ENCODE measurements at regions not wholly inside any gene's neighbourhood (a gene's known extent, or its start where the extent isn't known, plus 50 kb on each side); places are given as distances from the start of the nearest gene placed in this dataset.
"Not testable (repeated sequence)": the region's sequence is repeated elsewhere in the genome, so short reads cannot be mapped to it uniquely, and the experiment has no call there.

- no peak for DNase-seq
Observed at GRCh38 chr10:130492266-130492934, 356.2 kb downstream of the GLRX3 start.

- no peak for DNase-seq
Observed at GRCh38 chr10:130493021-130493420, 356.8 kb downstream of the GLRX3 start.

- DNase-seq: no peak
Observed at GRCh38 chr10:130493446-130494145, 357.4 kb downstream of the GLRX3 start.

- DNase-seq: no peak
Observed at GRCh38 chr10:130495116-130495862, 359.1 kb downstream of the GLRX3 start.

GRCh38 chr10:130495891-130496636 lies 359.9 kb downstream of the GLRX3 start:
- DNase-seq: peak; percentile 8

- DNase-seq: no peak
Observed at GRCh38 chr10:130497056-130498010, 361.1 kb downstream of the GLRX3 start.

GRCh38 chr10:130498042-130498441 lies 361.9 kb downstream of the GLRX3 start:
- DNase-seq: no peak

- no peak for DNase-seq
Observed at GRCh38 chr10:130498934-130499333, 362.7 kb downstream of the GLRX3 start.

GRCh38 chr10:130499541-130499940 lies 363.4 kb downstream of the GLRX3 start:
- no peak for DNase-seq

- no peak for DNase-seq
Observed at GRCh38 chr10:130500261-130501000, 364.2 kb downstream of the GLRX3 start.

GRCh38 chr10:130507461-130507860 lies 371.3 kb downstream of the GLRX3 start:
- no peak for DNase-seq

- no peak for DNase-seq
Observed at GRCh38 chr10:130509881-130510689, 373.9 kb downstream of the GLRX3 start.

- no peak for DNase-seq
Observed at GRCh38 chr10:130510755-130511154, 374.6 kb downstream of the GLRX3 start.

- DNase-seq: no peak
Observed at GRCh38 chr10:130511766-130512165, 375.6 kb downstream of the GLRX3 start.

GRCh38 chr10:130512936-130513335 lies 376.7 kb downstream of the GLRX3 start:
- no peak for DNase-seq

- DNase-seq: no peak
Observed at GRCh38 chr10:130513686-130514476, 377.7 kb downstream of the GLRX3 start.

- no peak for DNase-seq
Observed at GRCh38 chr10:130515670-130516069, 379.5 kb downstream of the GLRX3 start.

GRCh38 chr10:130516141-130516735 lies 380.0 kb downstream of the GLRX3 start:
- no peak for DNase-seq

GRCh38 chr10:130518921-130519320 lies 382.7 kb downstream of the GLRX3 start:
- not testable (repeated sequence) for DNase-seq

All from DMS53 (cell line).